C4-2B (cell line): ENCODE measurements at regions not wholly inside any gene's neighbourhood (a gene's known extent, or its start where the extent isn't known, plus 50 kb on each side); places are given as distances from the start of the nearest gene placed in this dataset.
A peak's percentile ranks its signal among the peaks of the same experiment; 100 is the strongest.

Experiments used
- CTCF ChIP-seq: fragments of 450-650 bp; conservative IDR thresholded peaks from 2 replicates; pipeline ENCODE4 v1.5.1; 2017; ENCODE audit warnings: mild to moderate bottlenecking
- ZFX ChIP-seq: fragments of 450-650 bp; IDR thresholded peaks from 2 replicates; pipeline ENCODE4 v1.6.1; 2017

GRCh38 chr5:53733853-53734252 is 173.4 kb downstream of the NDUFS4 start:
- peak; percentile 20 for TF ChIP-seq CTCF
- no peak for TF ChIP-seq ZFX
